Gastrocnemius medialis (tissue), 4 donors: ENCODE measurements at regions not wholly inside any gene's neighbourhood (a gene's known extent, or its start where the extent isn't known, plus 50 kb on each side); places are given as distances from the start of the nearest gene placed in this dataset.
"Not testable (repeated sequence)": the region's sequence is repeated elsewhere in the genome, so short reads cannot be mapped to it uniquely, and the experiment has no call there.

Source experiments
- ATAC-seq, 2 donors: fragments of 150-250 bp; one replicate each; pipeline ENCODE4 v1.9.1; 2016
- DNase-seq, 2 donors: peaks; one replicate each; pipeline ENCODE4 v3.0.0-alpha.2; 2019
- H3K27ac ChIP-seq, 4 donors: fragments of 200-600 bp; sonication (generic); 1 replicate in 1 of 4; 2 replicates in 3 of 4; pipeline ENCODE4 v1.5.1; 2016 to 2018; ENCODE audit warnings: mild to moderate bottlenecking in 2 of 4, moderate library complexity in 1 of 4
- H3K27me3 ChIP-seq, 3 donors: fragments of 200-600 bp; sonication (generic) in 2 of 3; 1 replicate in 1 of 3; 2 replicates in 2 of 3; pipeline versions ENCODE4 v1.5.1 to v1.6.0; 2016 to 2019; ENCODE audit warnings: mild to moderate bottlenecking in 1 of 3, moderate library complexity in 1 of 3
- H3K36me3 ChIP-seq, 2 donors: fragments of 200-600 bp; sonication (generic) in 1 of 2; one replicate each; pipeline ENCODE4 v1.5.1; 2017 to 2018
- H3K4me1 ChIP-seq, 2 donors: fragments of 200-600 bp; sonication (generic) in 1 of 2; one replicate each; pipeline ENCODE4 v1.5.1; 2016 to 2017; ENCODE audit warnings: mild to moderate bottlenecking in 2 of 2
- H3K4me3 ChIP-seq, 4 donors: fragments of 200-600 bp; sonication (generic) in 3 of 4; 1 replicate in 1 of 4; 2 replicates in 3 of 4; pipeline ENCODE4 v1.5.1; 2016 to 2019; ENCODE audit warnings: mild to moderate bottlenecking in 2 of 4
- H3K9me3 ChIP-seq, 3 donors: fragments of 200-600 bp; sonication (generic) in 2 of 3; 1 replicate in 1 of 3; 2 replicates in 2 of 3; pipeline ENCODE4 v1.5.1; 2016 to 2019
- CTCF ChIP-seq, 5 experiments: fragments of 450-650 bp in 3 of 5; fragments of 200-600 bp in 2 of 5; sonication (generic) in 2 of 5; IDR thresholded peaks in 4 of 5; conservative IDR thresholded peaks in 1 of 5; 1 replicate in 4 of 5; 2 replicates in 1 of 5; pipeline ENCODE4 v1.5.1; 2016 to 2019; ENCODE audit warnings: antibody characterized with exemption in 5 of 5, mild to moderate bottlenecking in 3 of 5, moderate library complexity in 3 of 5
- POLR2A ChIP-seq, 2 donors: fragments of 450-650 bp; IDR thresholded peaks; one replicate each; pipeline ENCODE4 v1.6.1; 2017; ENCODE audit warnings: antibody characterized with exemption in 2 of 2, mild to moderate bottlenecking in 2 of 2, moderate library complexity in 2 of 2
- in situ Hi-C, 4 donors: fragments of 200-750 bp; cut with MboI; loops; one replicate each; pipeline versions ENCODE4 v1.15.0 to v1.8.0; 2017; ENCODE audit warnings: low sequenced_read_pairs in 4 of 4
- intact Hi-C: fragments of 100-400 bp; cut with DNase I; formaldehyde crosslinking; loops from one replicate; pipeline ENCODE4 v1.15.1; 2023; ENCODE audit warnings: low total_unique reads

- TF ChIP-seq POLR2A (IDR thresholded peaks at IDR 0.05) (no peak), CTCF (IDR thresholded peaks at IDR 0.05 in 4 of 5, conservative IDR thresholded peaks at IDR 0.05 in 1 of 5) (no peak)
- ATAC-seq = no peak
- no peak overlapping the region for H3K4me3 ChIP-seq
- H3K9me3 ChIP-seq = no peaks in the 10 kb centered on the region
- no peak overlapping the region for H3K27ac ChIP-seq
- no peaks in the 10 kb centered on the region for H3K27me3 ChIP-seq
- H3K4me1 ChIP-seq = no peaks in the 10 kb centered on the region
- intact Hi-C loops (no loop called here), in situ Hi-C loops (no loop called here)
- no peaks in the 10 kb centered on the region for H3K36me3 ChIP-seq
- no peak for DNase-seq
Observed at GRCh38 chrX:65873385-65873784, 166.5 kb downstream of the VSIG4 start.

GRCh38 chrX:65871671-65872311 is 168.1 kb downstream of the VSIG4 start:
- no peak for DNase-seq
- intact Hi-C loops = no loop called here
- H3K27ac ChIP-seq = no peak overlapping the region
- no peaks in the 10 kb centered on the region for H3K36me3 ChIP-seq
- no peaks in the 10 kb centered on the region for H3K4me1 ChIP-seq
- in situ Hi-C loops = no loop called here
- H3K27me3 ChIP-seq = no peaks in the 10 kb centered on the region
- ATAC-seq = no peak
- no peak overlapping the region for H3K4me3 ChIP-seq
- TF ChIP-seq CTCF (IDR thresholded peaks at IDR 0.05 in 4 of 5, conservative IDR thresholded peaks at IDR 0.05 in 1 of 5) (no peak), POLR2A (IDR thresholded peaks at IDR 0.05) (no peak)
- H3K9me3 ChIP-seq = no peaks in the 10 kb centered on the region

- intact Hi-C loops, in situ Hi-C loops, H3K36me3 ChIP-seq, H3K9me3 ChIP-seq, H3K4me3 ChIP-seq, H3K27ac ChIP-seq, H3K27me3 ChIP-seq, H3K4me1 ChIP-seq, ATAC-seq, DNase-seq: not testable (repeated sequence)
Observed at GRCh38 chrX:65870544-65870943, 169.3 kb downstream of the VSIG4 start.

- Histone ChIP-seq H3K4me1 (no peaks in the 10 kb centered on the region), H3K36me3 (no peaks in the 10 kb centered on the region), H3K27me3 (peaks cover 0 to 3% (median 0%) of the 10 kb centered on the region in 3 donors), H3K4me3 (no peak overlapping the region), H3K27ac (no peak overlapping the region), H3K9me3 (no peaks in the 10 kb centered on the region)
- intact Hi-C loops = no loop called here
- TF ChIP-seq POLR2A (IDR thresholded peaks at IDR 0.05) (no peak), CTCF (IDR thresholded peaks at IDR 0.05 in 4 of 5, conservative IDR thresholded peaks at IDR 0.05 in 1 of 5) (no peak)
- in situ Hi-C loops = no loop called here
- ATAC-seq (no peak), DNase-seq (no peak)
Observed at GRCh38 chrX:65866773-65867172, 173.1 kb downstream of the VSIG4 start.

- Histone ChIP-seq H3K27me3 (peaks cover 0 to 3% (median 0%) of the 10 kb centered on the region in 3 donors), H3K4me3 (no peak overlapping the region), H3K27ac (no peak overlapping the region), H3K36me3 (no peaks in the 10 kb centered on the region), H3K4me1 (no peaks in the 10 kb centered on the region), H3K9me3 (no peaks in the 10 kb centered on the region)
- in situ Hi-C loops (no loop called here), intact Hi-C loops (no loop called here)
- no peak for TF ChIP-seq CTCF (IDR thresholded peaks at IDR 0.05 in 4 of 5, conservative IDR thresholded peaks at IDR 0.05 in 1 of 5)
- no peak for TF ChIP-seq POLR2A (IDR thresholded peaks at IDR 0.05)
- ATAC-seq (no peak), DNase-seq (no peak)
Observed at GRCh38 chrX:65866146-65866545, 173.7 kb downstream of the VSIG4 start.
